A673 (cell line): ENCODE measurements at regions not wholly inside any gene's neighbourhood (a gene's known extent, or its start where the extent isn't known, plus 50 kb on each side); places are given as distances from the start of the nearest gene placed in this dataset.
A peak's percentile ranks its signal among the peaks of the same experiment; 100 is the strongest.

ENCODE experiments used
- CTCF ChIP-seq: fragments of 300-800, 200-600 bp; sonication (generic); conservative IDR thresholded peaks from 2 replicates; pipeline ENCODE4 v1.5.1; 2017; ENCODE audit warnings: low read depth, mild to moderate bottlenecking, antibody characterized with exemption, low read length, moderate library complexity, mixed read lengths
- EZH2 ChIP-seq: fragments of 200-600 bp; sonication (generic); IDR thresholded peaks from 2 replicates; pipeline ENCODE4 v1.6.1; 2017; ENCODE audit warnings: borderline replicate concordance, low read depth, mild to moderate bottlenecking, mixed read lengths, antibody characterized with exemption, low read length; ENCODE audit not compliant: poor library complexity, severe bottlenecking

DNA sequence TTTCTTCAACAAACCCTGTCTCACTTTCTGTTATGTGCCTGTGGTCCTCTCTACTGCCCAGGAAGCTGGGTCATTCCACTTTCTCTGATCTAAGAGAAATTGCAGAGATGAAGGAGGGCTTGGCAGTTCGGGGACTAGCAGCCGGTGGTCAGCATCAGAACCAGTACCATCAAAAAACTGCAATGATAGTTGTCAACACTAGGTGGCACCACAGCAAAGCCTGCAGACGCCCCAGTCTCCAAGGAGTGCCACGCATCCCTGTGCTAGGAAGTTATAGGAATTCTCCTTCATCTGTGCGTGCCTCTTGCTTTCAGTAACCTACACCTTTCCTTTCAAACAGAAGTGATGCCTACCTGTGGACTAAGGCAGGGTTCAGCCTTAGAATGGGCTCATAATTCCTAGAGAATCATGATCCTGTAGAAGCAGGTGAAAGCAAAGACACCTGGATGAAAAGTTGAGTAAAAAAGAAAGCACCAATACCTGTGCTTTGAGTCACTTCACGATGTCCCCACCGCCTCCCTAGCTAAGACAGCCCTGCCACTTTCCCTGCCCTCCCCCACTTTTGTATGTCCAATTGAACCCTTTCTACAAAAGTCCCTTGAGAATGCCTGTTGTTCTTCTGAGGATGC lies 129.2 kb downstream of the ADAMTS1 start:
- TF ChIP-seq CTCF (peak; percentile 88), EZH2 (no peak)
